Endothelial cell of umbilical vein (primary cell): ENCODE measurements at regions not wholly inside any gene's neighbourhood (a gene's known extent, or its start where the extent isn't known, plus 50 kb on each side); places are given as distances from the start of the nearest gene placed in this dataset.
A peak's percentile ranks its signal among the peaks of the same experiment; 100 is the strongest.

Experiments used
- BruUV-seq: library from RNA; stranded (reverse); fragments of 400-500 nt; replicated peaks from 2 replicates; lab custom pipeline; 2021; lab: Mats Ljungman, UMichigan
- CTCF ChIA-PET: fragments of 300-600, 350-600 bp; sonication (Branson Sonifier 250); formaldehyde crosslinking; loops from one replicate; lab custom pipeline; 2021; ENCODE audit warnings: antibody characterized with exemption, inconsistent platforms; lab: Charles Lee
- POLR2A ChIA-PET: fragments of 300-600, 350-600 bp; sonication (Branson Sonifier 250); formaldehyde crosslinking; loops from one replicate; lab custom pipeline; 2021; ENCODE audit warnings: antibody characterized with exemption, inconsistent platforms; lab: Charles Lee
- DNase-seq: peaks from one replicate; pipeline ENCODE4 v3.0.0-alpha.2; 2011; ENCODE audit warnings: low read depth, low spot score
- FAIRE-seq: peaks from 2 replicates; lab custom pipeline; 2011; peaks lifted over from hg19 to GRCh38; lab: Jason Lieb, UNC
- H2AFZ ChIP-seq: 2 replicates; pipeline ENCODE4 v1.6.0; 2012; ENCODE audit warnings: low read depth, low read length, control low read depth, inconsistent platforms
- H3K27ac ChIP-seq: 2 replicates; pipeline ENCODE4 v1.5.1; 2011; ENCODE audit warnings: low read depth, mild to moderate bottlenecking, control low read depth, low read length, moderate library complexity; ENCODE audit not compliant: insufficient read depth
- H3K27me3 ChIP-seq, 2 experiments: 2 replicates each; pipeline versions ENCODE4 v1.6.0 to v1.6.1; 2011; ENCODE audit warnings: low read length in 2 of 2, mixed read lengths in 1 of 2; ENCODE audit not compliant: control insufficient read depth in 2 of 2, insufficient read depth in 2 of 2
- H3K36me3 ChIP-seq, 2 experiments: 2 replicates in 1 of 2; 3 replicates in 1 of 2; pipeline ENCODE4 v1.5.1; 2011; ENCODE audit warnings: low read length in 2 of 2, mild to moderate bottlenecking in 1 of 2, moderate library complexity in 1 of 2; ENCODE audit not compliant: control insufficient read depth in 2 of 2, insufficient read depth in 2 of 2; ENCODE audit errors: extremely low read depth in 1 of 2
- H3K4me1 ChIP-seq: 3 replicates; pipeline ENCODE4 v1.5.1; 2011; ENCODE audit warnings: mild to moderate bottlenecking, low read length; ENCODE audit not compliant: control insufficient read depth, insufficient read depth; ENCODE audit errors: extremely low read depth
- H3K4me2 ChIP-seq: 2 replicates; pipeline ENCODE4 v1.6.1; 2011; ENCODE audit warnings: low read length, control low read depth, mixed read lengths; ENCODE audit not compliant: insufficient read depth
- H3K4me3 ChIP-seq, 3 experiments: fragments of 200-600 bp in 1 of 3; sonication (generic), shearing (Covaris generic) in 1 of 3; replicated peaks in 1 of 3; 2 replicates each; pipeline ENCODE4 v1.5.1; 2011 to 2016; ENCODE audit warnings: control low read depth in 3 of 3, low read length in 3 of 3, mild to moderate bottlenecking in 2 of 3, inconsistent platforms in 1 of 3, low read depth in 1 of 3, moderate library complexity in 1 of 3; ENCODE audit not compliant: insufficient read depth in 1 of 3
- H3K79me2 ChIP-seq: 2 replicates; pipeline ENCODE4 v1.6.0; 2012; ENCODE audit warnings: low read length, inconsistent platforms; ENCODE audit not compliant: control insufficient read depth, insufficient read depth
- H3K9ac ChIP-seq: replicated peaks from 2 replicates; pipeline ENCODE3; 2011; ENCODE audit warnings: low read length, control low read depth; ENCODE audit not compliant: insufficient read depth; ENCODE audit errors: extremely low read depth
- H3K9me1 ChIP-seq: replicated peaks from 3 replicates; pipeline ENCODE4 v1.6.0; 2011; ENCODE audit warnings: mild to moderate bottlenecking, low read length; ENCODE audit not compliant: control insufficient read depth, insufficient read depth; ENCODE audit errors: extremely low read depth
- H3K9me3 ChIP-seq: replicated peaks from 2 replicates; pipeline ENCODE4 v1.5.1; 2012; ENCODE audit warnings: low read length, inconsistent platforms; ENCODE audit not compliant: control insufficient read depth, insufficient read depth
- H4K20me1 ChIP-seq: replicated peaks from 2 replicates; pipeline ENCODE3; 2011; ENCODE audit warnings: mild to moderate bottlenecking, low read length; ENCODE audit not compliant: control insufficient read depth, insufficient read depth; ENCODE audit errors: extremely low read depth
- CTCF ChIP-seq, 2 donors: IDR thresholded peaks; 1 replicate in 1 of 2; 2 replicates in 1 of 2; pipeline ENCODE4 v1.5.1; 2011; ENCODE audit warnings: low read length in 2 of 2, mild to moderate bottlenecking in 2 of 2, moderate library complexity in 2 of 2, control low read depth in 1 of 2, inconsistent platforms in 1 of 2, low read depth in 1 of 2; ENCODE audit not compliant: insufficient read depth in 1 of 2; ENCODE audit errors: extremely low read depth in 1 of 2
- EZH2 ChIP-seq: IDR thresholded peaks from 2 replicates; pipeline ENCODE4 v1.6.1; 2012; ENCODE audit warnings: borderline replicate concordance, low read depth, mild to moderate bottlenecking, moderate library complexity, low read length, inconsistent platforms; ENCODE audit not compliant: severe bottlenecking
- FOS ChIP-seq: IDR thresholded peaks from 2 replicates; pipeline ENCODE4 v1.6.1; 2011; ENCODE audit warnings: mild to moderate bottlenecking, low read length, moderate library complexity, borderline replicate concordance; ENCODE audit not compliant: insufficient read depth
- GATA2 ChIP-seq: IDR thresholded peaks from 2 replicates; pipeline ENCODE4 v1.7.0; 2011; ENCODE audit warnings: low read depth, mild to moderate bottlenecking, moderate library complexity, mixed read lengths, low read length; ENCODE audit not compliant: insufficient read length, insufficient read depth
- JUN ChIP-seq: IDR thresholded peaks from 2 replicates; pipeline ENCODE4 v1.6.1; 2011; ENCODE audit warnings: borderline replicate concordance, low read depth; ENCODE audit not compliant: insufficient read length, insufficient read depth
- MAX ChIP-seq: IDR thresholded peaks from 2 replicates; pipeline ENCODE4 v1.6.1; 2011; ENCODE audit not compliant: insufficient read depth, insufficient read length
- MYC ChIP-seq: IDR thresholded peaks from one replicate; pipeline ENCODE4 v1.6.1; 2011; ENCODE audit warnings: mild to moderate bottlenecking, low read depth, low read length
- POLR2A ChIP-seq: IDR thresholded peaks from 2 replicates; pipeline ENCODE4 v1.6.1; 2012; ENCODE audit warnings: low read depth, mild to moderate bottlenecking, control low read depth, low read length
- POLR2AphosphoS5 ChIP-seq: IDR thresholded peaks from 2 replicates; pipeline ENCODE4 v1.6.1; 2012; ENCODE audit warnings: low read depth, mild to moderate bottlenecking, control low read depth, low read length, moderate library complexity; ENCODE audit not compliant: insufficient read depth
- dilution Hi-C: fragments of 300-500 bp; cut with MboI; formaldehyde crosslinking; loops from one replicate; pipeline ENCODE4 v1.15.0; 2019; ENCODE audit warnings: low sequenced_read_pairs; ENCODE audit not compliant: extremely low pct_ligation_motif_present
- intact Hi-C: fragments of 100-400 bp; cut with micrococcal nuclease; formaldehyde crosslinking; loops from one replicate; pipeline ENCODE4 v1.10.0; 2022

GRCh38 chr2:146527166-146527565 is 1317.7 kb upstream of the ACVR2A start:
- Histone ChIP-seq H3K36me3 (no peaks in the 10 kb centered on the region), H3K9ac (no peak overlapping the region), H3K79me2 (no peaks in the 10 kb centered on the region), H3K27me3 (no peaks in the 10 kb centered on the region), H3K9me1 (no peaks in the 10 kb centered on the region), H3K27ac (no peak overlapping the region), H2AFZ (no peak overlapping the region), H3K4me2 (no peak overlapping the region), H3K4me1 (no peaks in the 10 kb centered on the region), H3K4me3 (no peak overlapping the region), H3K9me3 (no peaks in the 10 kb centered on the region), H4K20me1 (no peaks in the 10 kb centered on the region)
- ChIA-PET CTCF (interaction anchor here (0.7 to 1.4 kb wide), 2 partner anchors 10 to 134 kb away, joined by 3 read pairs; no protein-coding TSS in a partner anchor), POLR2A (no interaction called here)
- TF ChIP-seq FOS (no peak), CTCF (IDR thresholded peaks at IDR 0.05; ENCODE audit: extremely low read depth in 1 of 2, insufficient read depth in 1 of 2, low read depth in 1 of 2, low read length in 2 of 2) (no peak), MYC (no peak), MAX (no peak)
- intact Hi-C loops (no loop called here), dilution Hi-C loops (no loop called here)
- no TSS peak for BruUV-seq
- DNase-seq = no peak
- no peak for FAIRE-seq

- intact Hi-C loops = loop anchor here (1.0 to 2.0 kb wide), 2 partner anchors 211 to 762 kb away; no protein-coding TSS in a partner anchor
- CTCF ChIA-PET = interaction anchor here (0.7 to 1.9 kb wide), 23 partner anchors 9 to 1632 kb away, joined by 3 to 18 read pairs (median 4); no protein-coding TSS in a partner anchor
These were observed 1321.6 kb upstream of the ACVR2A start for GRCh38 chr2:146523196-146523595.

More at GRCh38 chr2:146523196-146523595, 1321.6 kb upstream of the ACVR2A start:
- no peaks in the 10 kb centered on the region for H3K79me2 ChIP-seq
- H4K20me1 ChIP-seq = no peaks in the 10 kb centered on the region
- TF ChIP-seq GATA2 (no peak), POLR2AphosphoS5 (no peak), MYC (no peak), JUN (no peak), POLR2A (no peak), FOS (no peak), CTCF (IDR thresholded peaks at IDR 0.05; ENCODE audit: extremely low read depth in 1 of 2, insufficient read depth in 1 of 2, low read depth in 1 of 2, low read length in 2 of 2) (no peak), MAX (no peak), EZH2 (no peak)
- no peak overlapping the region for H3K4me2 ChIP-seq
- FAIRE-seq (peak; percentile 21), DNase-seq (peak; percentile 16)
- H2AFZ ChIP-seq = no peak overlapping the region
- BruUV-seq = no TSS peak
- H3K9me1 ChIP-seq = no peaks in the 10 kb centered on the region
- H3K4me1 ChIP-seq = no peaks in the 10 kb centered on the region
- dilution Hi-C loops = no loop called here
- POLR2A ChIA-PET = no interaction called here
- no peaks in the 10 kb centered on the region for H3K9me3 ChIP-seq
- H3K27ac ChIP-seq = no peak overlapping the region
- no peak overlapping the region for H3K9ac ChIP-seq
- no peaks in the 10 kb centered on the region for H3K36me3 ChIP-seq
- no peak overlapping the region for H3K4me3 ChIP-seq
- no peaks in the 10 kb centered on the region for H3K27me3 ChIP-seq
